ENCODE measurements at regions not wholly inside any gene's neighbourhood (a gene's known extent, or its start where the extent isn't known, plus 50 kb on each side); places are given as distances from the start of the nearest gene placed in this dataset.

- DNase-seq (ENCODE audit: low read depth): no peak
These were observed 167.7 kb upstream of the DIO2 start for GRCh38 chr14:80379035-80379434.

DNA sequence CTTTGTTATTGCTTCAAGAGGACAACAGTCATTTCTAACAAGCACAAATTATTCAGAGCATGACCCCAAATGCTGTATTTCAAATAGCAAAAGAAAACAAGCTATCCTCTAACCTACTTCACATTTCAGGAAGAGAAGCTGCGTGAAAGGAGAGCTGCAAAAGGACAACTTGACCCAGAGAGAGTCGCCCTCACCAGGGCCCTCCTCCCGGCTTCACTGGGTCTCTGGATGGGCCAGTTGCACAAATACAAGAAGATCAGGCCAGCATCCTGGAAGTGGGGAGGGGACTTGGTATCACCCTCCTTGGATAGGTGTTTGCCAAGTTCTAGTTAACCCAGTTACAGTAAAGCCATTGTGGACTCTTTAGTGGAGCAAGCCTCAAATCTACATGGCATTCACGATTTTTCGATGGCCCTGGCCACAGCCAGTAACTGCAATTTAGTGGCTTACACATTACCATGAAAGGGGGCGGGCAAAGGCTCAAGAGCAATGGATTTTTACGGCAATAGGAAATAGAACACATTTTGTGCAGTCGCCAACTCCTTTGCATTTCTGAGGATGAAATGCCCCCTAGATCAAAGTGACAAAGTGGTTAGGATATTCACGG lies 166.9 kb upstream of the DIO2 start:
- no peak for DNase-seq (ENCODE audit: low read depth)

GRCh38 chr14:80364816-80365215 lies 153.5 kb upstream of the DIO2 start:
- no peak for DNase-seq (ENCODE audit: low read depth)

DNA sequence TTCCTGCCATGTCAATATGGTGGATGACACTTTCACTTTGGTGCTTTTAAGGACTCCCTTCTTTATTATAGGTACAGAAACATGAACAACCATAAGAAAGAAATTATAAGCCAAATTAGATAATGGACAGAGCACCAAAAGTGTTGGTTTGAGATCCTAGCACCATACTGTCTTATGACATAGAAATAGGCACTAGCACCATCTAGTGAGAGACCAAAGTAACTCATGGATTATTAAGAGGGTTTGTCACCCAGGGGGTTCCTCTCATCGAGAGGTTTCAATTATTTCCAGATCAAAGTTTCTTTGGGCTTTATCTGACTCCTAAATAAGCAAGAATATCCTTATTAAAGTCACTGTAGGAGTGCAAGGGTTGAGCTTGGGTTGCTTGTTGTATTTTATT lies 153.0 kb upstream of the DIO2 start:
- no peak for DNase-seq (ENCODE audit: low read depth)

DNA sequence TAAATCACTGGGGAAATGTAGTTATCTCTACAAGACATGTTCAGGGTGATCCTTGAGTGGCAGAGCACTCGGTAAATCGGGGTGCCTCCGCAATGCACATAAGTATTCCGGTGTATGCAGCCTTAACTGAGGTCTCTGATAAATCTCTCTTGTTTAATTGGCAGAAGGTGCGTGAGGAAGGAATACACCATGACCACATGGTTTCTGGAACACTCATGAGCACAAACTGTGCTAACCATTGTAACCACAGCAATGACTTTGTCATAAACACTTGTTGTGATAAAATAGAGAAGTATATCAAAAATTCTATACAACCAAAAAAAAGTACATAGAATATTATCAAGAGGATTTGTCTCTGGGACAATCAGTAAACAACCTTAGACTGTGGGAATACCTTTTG lies 146.8 kb upstream of the DIO2 start:
- DNase-seq (ENCODE audit: low read depth): no peak

- DNase-seq (ENCODE audit: low read depth): no peak
These were observed 145.1 kb upstream of the DIO2 start for GRCh38 chr14:80356413-80356812.

DNA sequence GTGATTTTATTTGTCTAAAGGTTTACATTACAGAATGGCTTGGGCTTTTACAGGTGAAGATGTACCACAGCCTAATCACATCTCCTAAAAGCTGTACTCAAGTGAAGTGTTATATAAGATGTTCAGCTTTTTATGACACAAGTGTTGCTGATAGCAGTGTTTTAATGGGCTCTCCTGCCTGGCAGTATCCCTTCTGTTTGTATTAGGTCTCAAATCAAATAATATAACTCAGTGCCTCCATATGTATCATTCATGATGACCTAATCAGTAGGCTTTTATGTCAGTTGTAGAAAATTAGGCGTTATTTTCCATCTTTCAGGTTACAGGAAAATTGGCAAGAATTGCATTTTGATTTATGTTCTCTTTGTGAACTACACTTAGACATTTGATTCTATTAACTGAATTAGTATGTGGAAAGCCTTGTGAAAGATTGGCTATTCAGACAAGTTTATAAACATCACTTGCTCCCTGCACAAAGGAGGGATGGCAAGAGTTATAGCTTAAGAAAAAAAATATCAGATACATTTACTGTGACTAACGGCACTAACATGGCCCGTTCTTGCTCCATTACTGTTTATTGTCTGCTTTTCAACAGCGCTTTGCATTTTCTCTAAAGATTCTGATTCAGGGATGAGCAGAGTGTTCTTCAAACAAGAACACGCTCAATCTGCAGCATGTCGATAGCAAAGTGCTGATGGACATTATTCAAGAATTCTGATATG lies 143.7 kb upstream of the DIO2 start:
- DNase-seq (ENCODE audit: low read depth): no peak

- no peak for DNase-seq (ENCODE audit: low read depth)
These were observed 141.2 kb upstream of the DIO2 start for GRCh38 chr14:80352471-80352870.

- no peak for DNase-seq (ENCODE audit: low read depth)
These were observed 139.4 kb upstream of the DIO2 start for GRCh38 chr14:80350707-80351106.

- DNase-seq (ENCODE audit: low read depth): no peak
These were observed 135.1 kb upstream of the DIO2 start for GRCh38 chr14:80346395-80346794.

- DNase-seq (ENCODE audit: low read depth): no peak
These were observed 132.9 kb upstream of the DIO2 start for GRCh38 chr14:80344208-80344607.

DNA sequence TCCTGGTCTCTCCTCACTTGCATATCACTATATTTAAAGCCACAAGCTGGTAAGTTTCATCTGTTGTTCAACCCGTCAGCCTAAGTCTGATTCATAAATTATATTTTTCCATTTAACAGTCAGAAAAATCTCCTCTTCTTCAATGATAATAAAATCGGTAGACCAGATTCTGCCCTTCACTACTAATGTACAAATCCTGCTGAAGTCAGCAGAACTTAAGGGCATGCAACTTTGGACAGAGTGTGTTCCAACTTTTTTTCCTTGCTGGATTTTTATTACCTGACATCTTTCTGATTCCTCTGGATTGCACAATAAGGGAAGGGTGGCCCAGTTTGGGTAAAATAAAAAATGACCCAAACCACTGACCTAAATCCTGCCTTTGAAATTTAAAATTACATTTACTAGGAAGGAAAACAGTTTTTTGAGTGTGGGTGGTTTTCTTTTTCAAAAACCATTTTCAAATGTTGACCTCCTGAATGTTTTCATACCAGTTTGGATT lies 125.4 kb upstream of the DIO2 start:
- no peak for DNase-seq (ENCODE audit: low read depth)

- no peak for DNase-seq (ENCODE audit: low read depth)
These were observed 114.4 kb upstream of the DIO2 start for GRCh38 chr14:80325688-80326087.

DNA sequence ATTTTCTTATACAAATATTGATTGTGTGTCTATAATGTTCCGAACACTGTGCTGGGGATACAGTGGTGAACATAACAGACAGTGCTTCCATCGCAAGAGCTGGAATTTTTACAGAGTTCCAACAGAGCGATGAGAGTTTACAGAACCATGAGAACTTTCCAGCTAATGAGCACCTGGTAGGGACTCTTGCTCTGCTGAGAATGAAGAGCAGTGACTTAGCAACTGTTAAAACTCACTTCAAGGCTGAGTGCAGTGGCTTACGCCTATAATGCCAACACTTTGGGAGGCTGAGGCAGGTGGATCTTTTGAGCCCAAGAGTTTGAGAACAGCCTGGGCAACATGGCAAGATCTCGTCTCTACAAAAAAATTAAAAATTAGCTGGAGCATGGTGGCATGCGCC lies 113.8 kb upstream of the DIO2 start:
- no peak for DNase-seq (ENCODE audit: low read depth)

GRCh38 chr14:80324649-80325048 lies 113.3 kb upstream of the DIO2 start:
- no peak for DNase-seq (ENCODE audit: low read depth)

DNA sequence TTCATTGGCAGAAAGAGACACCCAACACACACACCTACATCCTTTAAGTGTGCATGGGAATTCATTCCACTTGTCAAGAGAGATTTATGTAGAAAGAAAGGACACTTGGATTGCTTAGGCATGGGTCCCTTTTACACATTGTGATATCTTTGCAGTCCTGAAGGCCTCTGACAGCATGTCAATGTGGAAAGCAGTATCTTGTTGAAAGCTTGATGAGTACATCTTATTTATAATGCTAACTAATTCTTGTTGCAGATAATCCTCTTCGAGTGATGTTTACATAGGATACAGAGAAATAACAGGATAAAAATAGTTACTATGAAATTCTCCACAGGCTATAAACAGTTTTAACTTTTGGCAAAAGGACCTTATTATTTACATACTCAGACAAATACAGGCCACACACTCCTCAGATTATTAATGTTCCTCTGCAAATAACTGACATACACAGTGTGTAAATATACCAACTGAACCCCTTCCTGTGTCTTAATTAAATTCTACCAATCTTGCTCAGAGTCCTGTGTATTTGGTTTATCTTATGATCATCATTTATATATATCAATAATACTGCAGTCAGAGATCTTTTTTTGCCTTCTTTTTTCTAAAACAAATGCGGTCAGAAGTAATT lies 111.8 kb upstream of the DIO2 start:
- DNase-seq (ENCODE audit: low read depth): no peak

- DNase-seq (ENCODE audit: low read depth): no peak
These were observed 105.1 kb upstream of the DIO2 start for GRCh38 chr14:80316441-80316840.

- DNase-seq (ENCODE audit: low read depth): no peak
These were observed 104.4 kb upstream of the DIO2 start for GRCh38 chr14:80315681-80316080.

DNA sequence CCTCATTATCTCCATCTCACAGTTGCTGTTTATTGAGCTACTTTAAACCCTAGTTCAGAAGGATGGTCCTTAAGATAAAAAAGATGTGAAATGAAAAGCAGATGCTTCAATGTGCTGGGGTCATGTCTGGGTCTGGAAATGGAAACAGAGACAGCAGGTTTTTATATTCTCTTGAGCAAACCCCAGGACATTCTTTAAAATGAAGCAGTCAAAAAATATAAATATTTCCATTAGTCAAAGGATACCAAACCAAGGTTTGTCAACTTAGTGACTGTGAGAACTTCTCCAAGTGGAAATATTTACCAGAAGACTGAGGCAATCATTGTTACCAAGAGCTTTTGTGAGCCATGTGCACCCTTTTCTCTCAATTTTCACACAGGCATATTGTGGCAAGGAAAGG lies 102.5 kb upstream of the DIO2 start:
- DNase-seq (ENCODE audit: low read depth): no peak

DNA sequence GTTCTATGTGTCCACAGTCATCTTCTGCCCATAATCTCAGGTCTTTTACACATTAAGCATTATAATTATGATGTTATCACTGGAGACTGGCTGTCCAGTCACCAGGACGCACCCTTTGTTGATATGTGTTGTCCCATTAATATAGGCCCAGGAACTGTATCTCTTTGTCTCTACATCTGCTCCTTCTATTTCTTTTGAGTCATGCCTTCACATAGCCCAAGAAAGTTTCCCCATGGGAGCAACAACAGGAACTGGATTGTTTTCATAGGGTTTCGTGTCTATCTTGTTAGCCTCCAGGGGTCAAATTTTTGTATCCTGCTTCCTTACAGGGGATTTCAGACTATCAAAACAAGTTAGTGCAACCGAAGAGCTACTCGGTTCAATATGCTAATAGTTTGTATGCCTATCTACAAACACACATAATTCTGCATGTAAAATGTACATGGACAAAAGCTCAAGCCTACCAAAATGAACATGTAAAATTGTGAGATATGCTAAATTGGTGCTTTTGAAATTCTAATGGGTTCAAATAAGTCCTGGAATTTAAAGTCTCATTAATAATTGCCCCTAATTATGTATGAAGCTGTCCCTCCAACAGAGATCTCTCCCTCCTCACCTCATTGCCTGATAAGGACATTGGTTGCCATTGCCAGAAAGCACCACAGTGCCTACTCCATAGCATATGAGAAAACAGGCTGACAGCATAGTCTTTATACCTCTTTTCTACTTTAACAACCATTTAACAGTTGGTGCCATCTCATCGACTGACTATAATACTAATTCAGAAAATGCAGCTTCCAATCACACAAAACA lies 99.8 kb upstream of the DIO2 start:
- no peak for DNase-seq (ENCODE audit: low read depth)

DNA sequence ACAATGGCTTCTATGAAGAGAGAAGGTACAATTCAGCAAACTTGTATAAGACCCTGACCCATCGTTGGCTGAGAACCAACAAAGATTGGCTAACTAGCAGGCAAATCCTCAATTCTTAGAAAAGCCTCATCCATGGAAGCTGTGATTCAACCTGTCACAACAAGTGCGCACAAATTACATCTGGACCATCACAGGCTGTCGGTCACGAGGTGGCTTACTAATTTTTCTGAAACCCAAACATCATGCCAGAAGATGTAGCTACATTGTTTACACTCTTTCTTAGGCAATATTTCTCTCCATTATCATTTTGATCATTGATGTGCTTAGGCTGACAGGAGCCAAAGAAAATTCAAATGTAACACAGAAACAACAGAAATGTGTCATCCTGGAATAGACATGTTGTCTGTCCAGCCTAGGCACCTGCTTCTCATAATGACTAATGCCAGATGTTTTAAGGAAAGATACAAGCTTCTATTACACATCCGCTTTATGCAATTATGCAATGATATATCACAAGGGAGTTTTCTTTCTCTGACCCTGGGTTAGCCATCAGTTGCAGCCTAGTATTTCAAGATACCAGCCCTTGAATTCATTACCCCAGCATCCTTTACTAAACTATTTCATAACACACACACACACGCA lies 92.9 kb upstream of the DIO2 start:
- peak; percentile 19 for DNase-seq (ENCODE audit: low read depth)

DNA sequence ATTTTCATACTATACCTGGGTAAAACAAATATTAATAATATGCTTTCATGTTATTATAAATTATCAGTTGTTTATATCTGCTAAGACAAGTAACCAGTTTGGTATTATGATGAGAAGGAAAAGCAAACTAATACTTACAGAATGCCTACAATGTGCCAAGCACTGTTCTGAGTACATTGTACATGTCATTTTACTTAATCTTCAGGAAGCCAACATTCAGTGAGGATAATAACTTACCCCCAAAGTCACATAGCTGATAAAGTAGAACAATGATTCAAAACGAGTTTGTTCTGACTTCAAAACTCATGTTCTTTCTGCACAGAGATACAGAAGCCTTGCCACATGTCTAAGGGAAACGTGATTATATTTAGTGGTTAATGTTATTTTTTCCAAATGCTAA lies 89.0 kb upstream of the DIO2 start:
- DNase-seq (ENCODE audit: low read depth): no peak
